NCI-H526 treated with DMSO at 0.1 percent for 48 hours (cell line): ENCODE measurements at regions not wholly inside any gene's neighbourhood (a gene's known extent, or its start where the extent isn't known, plus 50 kb on each side); places are given as distances from the start of the nearest gene placed in this dataset.

Source experiments
- DNase-seq: peaks from one replicate; lab custom pipeline; 2025; lab: John Stamatoyannopoulos, UW

- no peak for DNase-seq
Measured at GRCh38 chr2:118510807-118511206, 336.6 kb downstream of the EN1 start.

GRCh38 chr2:118509319-118510004 lies 338.0 kb downstream of the EN1 start:
- DNase-seq = no peak

- no peak for DNase-seq
Measured at GRCh38 chr2:118508282-118508681, 339.2 kb downstream of the EN1 start.

- DNase-seq = no peak
Measured at GRCh38 chr2:118505436-118505835, 342.0 kb downstream of the EN1 start.

GRCh38 chr2:118502106-118502505 lies 345.3 kb downstream of the EN1 start:
- no peak for DNase-seq

- DNase-seq = no peak
Measured at GRCh38 chr2:118498943-118499342, 348.5 kb downstream of the EN1 start.

GRCh38 chr2:118496870-118497611 lies 350.4 kb downstream of the EN1 start:
- DNase-seq = no peak

GRCh38 chr2:118496467-118496866 lies 351.0 kb downstream of the EN1 start:
- DNase-seq = no peak

GRCh38 chr2:118495290-118495689 lies 352.2 kb downstream of the EN1 start:
- no peak for DNase-seq

- DNase-seq = no peak
Measured at GRCh38 chr2:118493213-118493612, 354.2 kb downstream of the EN1 start.

- peak; percentile 30 for DNase-seq
Measured at GRCh38 chr2:118492335-118492734, 355.1 kb downstream of the EN1 start.

GRCh38 chr2:118490330-118490729 lies 357.1 kb downstream of the EN1 start:
- no peak for DNase-seq

- DNase-seq = no peak
Measured at GRCh38 chr2:118489712-118490299, 357.6 kb downstream of the EN1 start.

GRCh38 chr2:118481299-118481698 lies 366.1 kb downstream of the EN1 start:
- no peak for DNase-seq

- DNase-seq = no peak
Measured at GRCh38 chr2:118479020-118479419, 368.4 kb downstream of the EN1 start.

- DNase-seq = no peak
Measured at GRCh38 chr2:118477111-118477862, 370.2 kb downstream of the EN1 start.

GRCh38 chr2:118475622-118476205 lies 371.7 kb downstream of the EN1 start:
- DNase-seq = no peak

GRCh38 chr2:118474541-118474920 lies 372.9 kb downstream of the EN1 start:
- DNase-seq = no peak

- DNase-seq = no peak
Measured at GRCh38 chr2:118473846-118474540, 373.5 kb downstream of the EN1 start.

GRCh38 chr2:118473241-118473640 lies 374.2 kb downstream of the EN1 start:
- DNase-seq = no peak

- no peak for DNase-seq
Measured at GRCh38 chr2:118470297-118470696, 377.2 kb downstream of the EN1 start.

- no peak for DNase-seq
Measured at GRCh38 chr2:118469103-118469502, 378.3 kb downstream of the EN1 start.
